HG03432 (cell line): ENCODE measurements at regions not wholly inside any gene's neighbourhood (a gene's known extent, or its start where the extent isn't known, plus 50 kb on each side); places are given as distances from the start of the nearest gene placed in this dataset.
A peak's percentile ranks its signal among the peaks of the same experiment; 100 is the strongest.
"Not testable (repeated sequence)": the region's sequence is repeated elsewhere in the genome, so short reads cannot be mapped to it uniquely, and the experiment has no call there.

Source experiments
- ATAC-seq: cut with Tn5 transposase; IDR thresholded peaks from one replicate; pipeline ENCODE4 v1.9.1; 2021; ENCODE audit warnings: mild to moderate bottlenecking, moderate library complexity; ENCODE audit not compliant: unreplicated experiment

DNA sequence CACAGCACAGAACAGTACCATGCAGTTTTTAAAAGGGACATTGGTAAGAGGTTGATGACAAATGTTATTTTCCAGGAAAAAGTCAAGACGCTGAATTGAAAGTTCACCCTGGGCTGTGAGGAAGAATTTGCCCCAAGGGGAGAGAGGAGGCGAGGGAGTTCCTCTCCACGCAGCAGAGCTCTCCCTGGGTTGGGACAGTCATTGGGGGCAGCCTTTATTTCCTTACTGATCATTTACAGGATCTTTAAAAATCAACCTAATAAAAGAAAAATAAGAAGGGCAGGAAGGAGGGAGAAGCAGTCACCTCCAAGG is 49.9 kb upstream of the WNT7B start:
- no peak for ATAC-seq

DNA sequence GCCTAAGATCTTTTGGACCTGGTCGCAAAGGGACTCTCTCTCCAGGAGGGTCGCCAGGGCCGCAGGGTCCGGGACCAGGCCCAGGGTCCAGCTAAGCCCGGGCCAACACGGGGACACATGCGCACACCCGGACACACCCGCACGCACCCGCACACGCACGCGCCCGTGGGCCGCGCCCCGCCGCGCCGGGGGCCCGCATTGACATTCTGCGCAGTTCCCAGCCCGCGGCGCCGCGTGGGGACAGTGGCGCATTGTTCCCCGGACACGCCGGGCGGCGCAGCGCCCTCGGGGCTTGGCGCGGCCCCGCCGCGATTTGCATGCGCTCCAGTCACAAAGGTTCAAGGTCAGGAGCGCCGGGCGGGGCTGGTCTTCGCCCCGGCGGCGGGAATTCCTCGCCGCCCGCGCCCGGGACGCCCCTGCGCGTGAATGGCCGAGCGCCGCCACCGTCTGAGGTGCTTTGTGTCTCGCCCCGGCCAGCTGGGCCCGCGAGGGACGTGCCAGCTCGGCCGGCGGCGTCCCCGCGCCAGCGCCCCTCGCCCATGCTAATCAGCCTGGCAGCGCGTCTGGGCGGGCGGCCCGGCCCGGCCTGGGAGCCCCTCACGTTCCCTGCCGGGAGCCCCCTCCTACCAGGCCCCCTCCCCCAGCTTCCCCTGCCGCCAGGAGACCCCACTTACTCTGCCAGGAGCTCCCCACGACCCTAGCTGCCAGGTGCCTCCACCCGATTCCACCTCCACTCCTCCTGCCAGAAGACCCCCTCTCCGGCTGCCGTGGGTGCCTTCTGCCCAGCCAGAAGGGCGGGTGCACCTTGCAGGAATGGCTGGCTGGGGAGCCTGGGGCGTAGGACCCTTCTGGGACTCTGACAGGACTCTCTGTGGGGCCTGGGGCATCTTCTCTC is 50.5 kb upstream of the WNT7B start:
- no peak for ATAC-seq

DNA sequence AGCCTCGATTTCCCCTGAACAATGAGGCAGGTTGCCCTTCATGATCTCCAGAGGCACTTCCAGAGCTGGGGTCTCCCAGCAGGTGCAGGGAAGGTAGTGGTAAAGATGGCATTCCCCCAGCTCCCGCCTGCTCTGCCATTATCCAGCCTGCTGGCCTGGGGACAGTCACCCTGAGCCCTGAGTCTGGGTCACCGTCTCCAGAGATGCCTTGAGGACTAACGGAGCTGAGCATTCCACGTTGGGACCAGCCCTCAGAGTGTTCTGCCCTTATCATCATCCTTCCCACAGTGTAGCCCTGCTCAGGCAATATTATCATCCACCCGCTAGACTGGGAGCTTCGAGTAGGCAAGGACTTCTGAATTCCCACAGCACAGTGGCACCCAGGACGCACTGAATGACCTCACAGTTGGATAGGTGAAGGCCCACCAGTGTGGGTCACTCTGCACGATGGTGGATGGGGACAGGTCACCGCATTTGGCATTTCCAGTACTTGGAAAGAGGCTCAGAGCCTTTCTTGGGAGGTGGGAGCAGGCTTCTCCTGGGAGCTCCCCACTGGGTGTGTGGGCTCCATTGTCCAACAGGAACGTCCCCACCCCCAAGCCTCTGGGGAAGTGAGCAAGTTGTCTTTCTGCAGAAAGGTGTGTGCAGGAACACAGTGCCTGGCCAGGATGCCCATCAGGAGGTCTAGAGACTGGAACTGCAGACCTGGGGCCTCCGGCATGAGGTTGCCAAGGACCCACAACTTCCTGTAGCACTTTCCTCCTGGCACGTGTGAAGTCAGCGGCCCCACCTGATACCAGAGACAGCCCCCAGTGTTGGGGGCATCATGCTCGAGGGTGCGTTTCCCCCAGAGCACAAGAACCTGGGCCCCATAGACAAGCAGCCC is 51.4 kb upstream of the WNT7B start:
- no peak for ATAC-seq

DNA sequence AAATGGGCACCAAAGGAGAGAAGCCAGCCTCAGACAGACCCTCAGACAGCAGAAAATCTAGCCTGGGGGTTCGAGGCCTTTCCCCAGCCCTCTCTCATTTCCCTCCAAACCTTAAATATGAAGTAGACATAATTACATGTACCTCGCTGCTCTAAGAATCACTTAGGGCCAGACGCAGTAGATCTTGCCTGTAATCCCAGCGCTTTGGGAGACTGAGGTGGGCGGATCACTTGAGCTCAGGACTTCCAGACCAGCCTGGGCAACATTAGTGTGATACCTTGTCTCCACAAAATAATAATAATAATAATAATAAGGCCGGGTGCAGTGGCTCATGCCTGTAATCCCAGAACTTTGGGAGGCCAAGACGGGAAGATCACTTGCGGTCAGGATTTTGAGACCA is 52.1 kb upstream of the WNT7B start:
- no peak for ATAC-seq

DNA sequence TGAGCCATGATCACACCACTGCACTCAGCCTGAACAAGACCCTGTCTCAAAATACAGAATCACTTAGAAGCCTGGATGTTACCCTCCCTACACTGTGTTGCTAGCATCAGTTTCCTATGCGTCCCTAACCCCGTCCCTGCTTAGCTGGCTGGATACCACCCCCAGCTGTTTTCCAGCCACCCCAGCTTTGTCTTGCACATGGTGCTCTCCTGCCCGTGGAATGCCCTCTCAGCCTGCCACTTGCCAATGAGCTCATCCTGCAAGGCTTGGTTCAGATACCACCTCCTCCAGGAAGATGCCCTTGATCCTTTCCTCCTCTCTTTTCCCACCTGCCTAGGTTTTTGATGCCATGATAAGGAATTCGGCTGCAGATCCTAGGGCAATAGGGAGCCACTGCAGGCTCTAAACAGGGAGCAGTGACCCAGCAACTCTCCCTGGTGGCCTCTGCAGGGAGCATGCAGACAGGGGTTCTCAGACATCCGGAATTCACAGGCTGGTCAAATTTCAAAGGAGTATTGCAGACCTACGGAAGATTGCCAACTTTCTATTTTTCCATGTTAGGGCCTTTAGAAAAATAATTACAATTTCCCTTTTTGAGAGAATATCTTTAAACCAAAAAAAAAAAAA is 52.7 kb upstream of the WNT7B start:
- ATAC-seq: no peak

DNA sequence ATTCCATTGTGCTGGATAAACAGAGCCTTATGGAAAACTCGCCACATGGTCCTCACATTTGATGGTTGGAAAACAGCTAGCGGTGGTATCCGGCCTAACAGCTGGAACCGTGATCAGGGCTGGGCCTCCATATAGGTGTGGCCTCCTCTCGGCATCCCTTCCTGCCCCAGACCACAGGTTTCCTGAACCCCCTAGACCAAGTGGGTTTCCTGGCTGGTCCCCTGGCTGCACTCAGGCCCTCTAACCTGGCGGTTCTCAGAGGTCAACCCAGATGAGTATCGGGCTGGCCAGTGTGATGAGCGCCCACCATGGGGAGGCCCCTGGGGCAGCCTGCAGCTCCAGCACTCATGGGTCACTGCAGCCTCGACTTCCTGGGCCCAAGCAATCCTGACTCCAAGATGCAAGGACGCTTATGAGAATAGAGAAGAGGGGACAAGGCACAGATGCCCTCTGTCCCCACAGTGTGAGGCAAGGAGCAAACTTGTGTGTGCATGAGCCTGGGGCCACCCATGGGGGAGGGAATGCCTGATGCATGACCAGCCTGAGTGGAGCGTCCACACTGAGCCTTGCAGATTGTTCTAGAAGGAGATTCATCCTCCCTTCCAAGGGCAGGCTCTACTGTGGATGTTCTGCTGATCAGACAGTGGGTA is 53.4 kb upstream of the WNT7B start:
- no peak for ATAC-seq

DNA sequence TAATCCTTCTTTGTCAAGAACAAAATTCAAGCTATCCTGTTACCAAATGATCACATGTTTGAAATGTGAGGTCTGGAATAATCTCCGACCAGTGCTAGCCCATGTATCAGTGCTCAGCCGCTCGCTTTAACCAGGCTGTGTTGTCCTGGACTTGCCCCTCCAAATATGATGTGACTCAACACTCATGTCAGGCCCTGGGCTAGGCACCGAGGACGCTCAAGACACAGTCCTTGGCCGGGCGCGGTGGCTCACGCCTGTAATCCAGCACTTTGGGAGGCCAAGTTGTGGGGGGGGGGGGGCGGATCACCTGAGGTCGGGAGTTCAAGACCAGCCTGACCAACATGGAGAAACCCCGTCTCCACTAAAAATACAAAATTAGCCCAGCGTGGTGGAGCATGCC is 54.1 kb upstream of the WNT7B start:
- ATAC-seq: no peak

DNA sequence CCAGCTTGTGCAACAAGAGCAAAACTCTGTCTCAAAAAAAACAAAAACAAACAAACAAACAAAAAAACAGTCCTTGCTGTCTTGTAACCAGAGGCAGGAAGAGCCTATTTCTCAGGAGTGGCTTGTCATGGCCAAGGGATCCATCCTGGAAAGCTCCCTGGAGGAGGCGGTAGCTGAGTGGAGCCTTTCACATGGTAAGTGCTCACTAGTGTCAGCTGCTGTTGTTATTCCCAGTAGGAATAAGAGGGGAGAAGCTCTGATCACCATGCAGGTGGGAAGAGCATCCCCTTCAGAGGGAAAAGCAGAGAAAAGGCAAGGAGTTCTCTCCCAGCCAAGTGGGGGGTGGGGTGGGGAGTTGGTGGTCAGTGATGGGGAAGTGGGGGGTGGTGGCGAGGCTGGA is 54.6 kb upstream of the WNT7B start:
- no peak for ATAC-seq

DNA sequence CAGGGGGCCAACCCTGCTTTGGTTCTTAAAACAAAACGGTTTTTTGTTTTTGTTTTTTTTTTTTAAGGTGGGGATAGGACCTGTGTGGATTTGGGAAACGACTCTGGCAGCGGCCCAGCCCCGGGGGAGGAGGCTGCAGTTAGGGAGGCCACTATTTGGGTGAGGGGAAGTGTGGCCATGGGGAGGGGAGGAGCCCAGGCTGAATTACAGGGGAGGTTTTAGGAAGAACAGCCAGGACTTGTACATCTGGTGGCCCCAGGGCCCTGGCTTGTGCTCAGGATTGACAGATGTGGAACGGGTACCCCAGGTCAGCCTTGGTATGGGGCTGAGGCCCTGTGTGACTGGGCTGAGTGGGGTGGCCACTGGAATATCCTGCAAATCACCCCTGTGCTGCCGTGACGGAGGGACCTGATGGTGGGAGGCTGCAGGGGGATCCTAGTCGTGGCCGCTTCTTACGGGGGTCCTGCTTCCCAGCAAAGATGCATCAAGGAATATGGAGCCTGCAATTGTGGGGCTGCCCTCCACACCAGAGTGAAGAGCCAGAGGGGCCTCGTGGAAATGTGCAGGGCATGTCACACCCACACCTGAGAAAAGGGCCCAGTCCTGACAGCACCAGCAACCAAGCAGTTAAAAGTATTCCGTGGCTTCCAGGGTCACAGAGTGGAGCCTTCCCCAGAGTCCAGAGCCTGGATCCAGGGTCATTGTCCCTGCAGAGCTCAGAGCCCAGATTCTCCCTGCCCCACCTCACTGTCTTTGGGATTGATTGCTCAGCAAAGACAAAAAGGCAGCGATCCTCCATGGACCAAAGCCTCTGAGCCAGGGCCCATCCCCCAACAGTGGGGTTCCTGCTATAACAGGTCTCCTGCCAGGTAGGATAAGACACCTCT is 55.2 kb upstream of the WNT7B start:
- no peak for ATAC-seq

DNA sequence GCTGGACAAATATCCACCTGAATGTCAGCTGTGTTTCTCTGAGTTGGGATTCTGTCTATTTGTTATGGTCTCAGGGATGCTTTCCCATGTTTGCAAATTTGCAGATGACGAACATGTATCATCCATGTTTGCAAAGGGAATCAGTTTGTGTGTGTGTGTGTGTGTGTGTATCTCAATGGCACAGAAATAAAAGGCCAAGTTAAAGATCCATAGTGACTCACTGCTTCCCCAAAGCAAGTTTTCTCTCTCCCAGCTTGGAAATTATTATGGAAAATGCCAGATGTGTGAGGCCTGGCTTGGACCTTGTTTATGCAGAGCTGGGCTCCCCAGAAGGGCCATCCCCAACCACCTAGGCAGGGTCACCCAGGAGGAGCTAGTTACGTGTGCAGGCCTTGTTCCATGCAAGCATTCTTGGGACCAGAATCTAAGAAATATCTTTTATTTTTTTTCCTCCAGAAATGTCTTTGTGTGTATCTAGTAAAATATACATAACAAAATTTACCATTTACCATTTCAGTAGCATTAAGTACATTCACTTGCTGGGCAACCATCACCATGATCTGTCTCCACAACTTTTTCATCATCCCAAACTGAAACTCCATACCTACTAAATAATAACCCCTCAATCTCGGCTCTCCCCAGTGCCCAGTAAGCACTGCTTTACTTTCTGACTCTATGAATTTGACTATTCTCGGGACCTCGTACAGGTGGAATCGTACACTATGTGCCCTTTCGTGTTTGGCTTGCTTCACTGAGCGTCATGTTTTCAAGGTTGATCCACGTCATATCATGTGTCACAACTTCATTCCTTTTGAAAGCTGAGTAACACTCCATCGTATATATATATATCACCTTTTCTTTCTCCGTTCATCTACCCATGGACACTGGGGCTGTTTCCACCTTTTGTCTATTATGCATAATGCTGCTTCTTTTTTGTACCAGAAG is 56.6 kb upstream of the WNT7B start:
- ATAC-seq: no peak

DNA sequence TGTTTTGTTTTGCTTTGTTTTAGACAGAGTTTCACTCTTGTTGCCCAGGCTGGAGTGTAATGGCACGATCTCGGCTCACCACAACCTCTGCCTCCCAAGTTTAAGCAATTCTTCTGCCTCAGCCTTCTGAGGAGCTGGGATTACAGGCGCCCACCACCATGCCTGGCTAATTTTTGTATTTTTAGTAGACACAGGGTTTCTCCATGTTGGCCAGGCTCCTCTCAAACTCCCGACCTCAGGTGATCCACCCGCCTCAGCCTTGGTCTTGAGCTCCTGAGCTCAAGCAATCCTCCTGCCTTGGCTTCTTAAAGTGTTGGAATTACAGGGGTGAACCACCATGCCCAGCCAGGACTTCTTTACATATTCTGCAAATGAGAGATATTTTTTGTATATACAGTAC is 57.5 kb upstream of the WNT7B start:
- not testable (repeated sequence) for ATAC-seq

DNA sequence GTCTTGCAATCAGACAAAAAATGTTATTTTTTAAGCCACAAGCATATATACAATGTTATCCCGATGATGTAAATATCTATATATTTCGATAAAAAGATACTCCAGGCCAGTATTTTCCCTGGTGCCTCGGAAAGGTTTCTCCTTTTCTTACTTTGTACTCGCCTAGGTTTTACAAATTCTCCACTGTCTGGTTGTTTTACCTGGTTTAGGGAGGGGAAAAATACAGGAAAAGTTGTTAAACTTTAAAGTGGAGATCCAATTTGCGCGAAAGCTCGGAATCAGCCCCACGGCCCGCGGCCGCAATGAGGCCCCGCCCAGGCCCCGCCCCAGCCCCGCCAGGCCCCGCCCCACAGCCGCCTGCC is 58.4 kb upstream of the WNT7B start:
- no peak for ATAC-seq

DNA sequence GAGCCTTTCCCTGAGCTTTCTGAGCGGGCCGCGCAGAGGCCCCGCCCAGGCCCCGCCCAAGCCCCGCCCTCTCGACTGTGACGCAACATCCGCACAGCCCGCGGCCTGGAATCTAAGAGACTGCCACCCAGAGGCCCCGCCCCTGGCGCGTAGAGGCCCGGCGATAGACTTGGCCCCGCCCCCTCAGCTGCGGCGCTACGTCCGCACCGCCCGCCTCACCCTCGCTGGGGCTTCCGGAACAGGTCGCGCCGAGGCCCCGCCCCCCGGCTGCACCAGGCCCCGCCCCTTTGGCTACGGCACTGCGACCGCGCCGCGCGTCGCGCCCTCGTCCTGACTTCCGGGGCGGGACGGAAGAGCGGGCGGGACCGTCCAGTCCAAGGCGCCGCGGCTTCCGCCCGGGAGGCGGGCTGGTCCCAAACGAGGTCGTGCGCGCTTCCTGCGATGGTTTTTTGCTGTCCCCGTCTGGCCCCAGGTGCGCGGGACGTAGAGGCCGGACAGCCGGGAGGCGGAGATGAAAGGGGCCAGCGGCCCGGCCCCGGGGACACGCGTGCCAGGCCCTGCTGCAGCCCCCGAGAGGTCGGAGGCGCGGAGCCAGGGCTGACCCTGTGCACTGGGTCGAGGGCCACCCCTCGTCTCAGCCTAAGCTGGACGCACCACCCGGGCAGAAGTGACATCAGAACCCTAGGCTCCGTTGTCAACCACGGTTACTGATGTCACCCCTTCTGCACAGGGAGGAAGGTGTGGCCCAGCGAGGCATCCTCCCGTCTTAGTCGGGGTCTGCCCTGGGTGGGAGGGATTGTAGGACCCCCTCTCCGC is 59.0 kb upstream of the WNT7B start:
- ATAC-seq: peak; percentile 93

DNA sequence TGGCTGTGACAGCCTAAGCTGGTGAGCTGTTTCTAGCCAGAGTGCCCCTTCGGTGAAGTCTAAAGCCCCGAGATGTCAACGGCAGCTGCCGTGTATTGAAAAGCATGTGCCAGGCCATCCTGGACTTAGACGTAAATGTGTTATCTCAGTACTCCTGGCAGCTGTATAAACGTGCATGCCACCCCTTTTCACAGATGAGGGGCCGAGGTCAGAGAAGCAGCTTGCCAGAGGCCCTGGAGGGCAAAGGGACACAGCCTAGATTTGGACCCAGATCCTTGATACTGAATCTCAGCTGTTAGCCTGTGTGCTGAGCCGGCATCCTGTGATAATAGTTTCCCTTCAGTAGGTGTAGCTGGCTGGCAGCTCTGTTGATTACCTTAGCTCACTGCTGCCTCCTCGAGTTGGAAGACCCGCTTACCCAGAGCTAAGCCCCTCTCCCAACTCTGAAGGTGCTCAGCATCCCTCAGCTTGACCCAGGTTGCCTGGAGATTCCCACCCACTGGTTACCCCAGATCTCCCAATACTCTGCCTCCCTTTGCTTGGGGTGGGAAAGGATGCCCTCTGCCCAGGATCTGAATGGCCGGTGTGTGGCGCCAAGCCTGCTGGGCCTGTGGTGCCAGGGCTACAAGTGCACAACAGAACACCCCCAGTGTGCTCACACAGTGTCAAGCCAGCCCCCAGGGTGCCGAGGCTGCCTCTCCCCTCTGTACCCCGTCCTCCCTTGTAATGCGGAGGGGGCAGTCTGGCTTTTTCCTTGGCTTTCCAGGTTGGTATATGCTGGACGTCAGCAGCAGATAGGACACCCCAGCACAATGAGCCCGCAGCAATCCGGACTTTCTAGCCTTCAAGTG is 59.8 kb upstream of the WNT7B start:
- ATAC-seq: no peak

DNA sequence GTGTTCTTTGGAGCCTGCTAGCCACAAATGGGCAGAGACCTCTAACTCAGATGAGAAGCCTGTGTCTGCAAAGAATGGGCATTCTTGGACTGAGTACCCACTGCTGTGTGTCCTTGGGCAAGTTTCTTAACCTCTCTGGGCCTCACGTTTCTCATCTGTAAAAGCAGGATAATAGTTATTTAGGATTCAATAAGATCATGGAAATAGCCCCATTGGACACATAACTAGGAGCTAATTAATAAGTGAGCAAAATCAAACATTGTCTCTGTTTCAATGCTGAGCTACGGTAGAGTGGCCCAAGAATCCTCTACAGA is 61.2 kb upstream of the WNT7B start:
- ATAC-seq: no peak

DNA sequence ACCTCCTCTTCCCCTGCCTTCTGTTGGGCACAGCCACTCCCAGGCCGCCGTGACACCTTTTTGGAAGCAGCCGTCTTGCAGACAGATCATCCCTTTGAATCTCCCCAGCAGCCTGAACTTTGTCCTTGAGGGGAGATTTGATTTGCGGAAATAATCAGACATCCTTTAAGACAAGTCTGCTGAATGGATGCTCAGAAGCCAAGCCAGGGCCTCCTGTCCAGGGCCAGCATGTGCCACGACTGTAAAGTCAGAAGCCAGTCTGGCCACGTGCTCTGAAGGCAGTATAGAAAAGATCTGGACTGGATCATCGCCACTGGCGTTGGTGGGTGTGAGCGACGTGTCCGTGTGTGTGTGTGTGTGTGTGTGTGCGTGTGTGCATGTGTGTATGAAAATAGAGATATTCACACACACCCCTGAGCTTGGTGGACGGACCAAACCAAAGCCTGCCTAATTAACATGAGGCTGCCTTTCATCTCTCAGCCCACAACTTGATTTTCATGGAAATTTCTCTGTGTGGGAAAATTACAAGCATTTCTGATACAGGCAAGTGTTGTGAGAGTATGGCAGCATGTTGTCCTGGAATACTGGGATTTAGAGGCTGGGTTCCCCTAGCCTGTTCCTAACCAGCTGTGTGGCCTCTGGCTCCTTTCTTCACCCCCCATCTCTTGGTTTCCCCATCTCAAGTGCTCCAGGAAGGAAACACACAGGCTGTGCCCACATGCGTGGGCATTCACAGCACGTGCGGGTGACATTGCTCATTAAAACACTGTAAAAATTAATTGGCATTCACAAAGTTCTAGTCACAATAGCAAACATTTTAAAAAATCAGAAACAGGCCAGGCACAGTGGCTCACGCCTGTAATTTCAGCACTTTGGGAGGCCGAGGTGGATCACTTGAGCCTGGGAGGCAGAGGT is 61.8 kb upstream of the WNT7B start:
- ATAC-seq: no peak

DNA sequence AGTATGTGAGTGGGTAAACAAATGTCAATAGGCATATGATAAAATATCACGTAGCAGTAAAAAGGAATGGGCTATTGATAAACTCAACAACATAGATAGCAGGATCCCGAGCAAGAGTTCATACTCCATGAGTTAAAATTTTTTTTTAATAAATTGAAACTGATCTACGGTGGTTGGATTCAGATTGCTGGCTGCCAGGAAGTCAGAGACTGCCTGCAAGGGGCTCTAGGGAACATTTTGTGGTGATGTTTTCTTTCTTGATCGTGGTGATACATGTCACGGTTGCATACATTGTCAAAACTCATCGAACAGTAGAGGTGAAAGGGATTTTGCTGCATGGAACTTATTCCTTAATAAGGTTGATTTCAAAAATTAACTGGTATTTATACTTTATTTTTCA is 62.6 kb upstream of the WNT7B start:
- ATAC-seq: no peak
